ENCODE measurements at regions not wholly inside any gene's neighbourhood (a gene's known extent, or its start where the extent isn't known, plus 50 kb on each side); places are given as distances from the start of the nearest gene placed in this dataset.

DNA sequence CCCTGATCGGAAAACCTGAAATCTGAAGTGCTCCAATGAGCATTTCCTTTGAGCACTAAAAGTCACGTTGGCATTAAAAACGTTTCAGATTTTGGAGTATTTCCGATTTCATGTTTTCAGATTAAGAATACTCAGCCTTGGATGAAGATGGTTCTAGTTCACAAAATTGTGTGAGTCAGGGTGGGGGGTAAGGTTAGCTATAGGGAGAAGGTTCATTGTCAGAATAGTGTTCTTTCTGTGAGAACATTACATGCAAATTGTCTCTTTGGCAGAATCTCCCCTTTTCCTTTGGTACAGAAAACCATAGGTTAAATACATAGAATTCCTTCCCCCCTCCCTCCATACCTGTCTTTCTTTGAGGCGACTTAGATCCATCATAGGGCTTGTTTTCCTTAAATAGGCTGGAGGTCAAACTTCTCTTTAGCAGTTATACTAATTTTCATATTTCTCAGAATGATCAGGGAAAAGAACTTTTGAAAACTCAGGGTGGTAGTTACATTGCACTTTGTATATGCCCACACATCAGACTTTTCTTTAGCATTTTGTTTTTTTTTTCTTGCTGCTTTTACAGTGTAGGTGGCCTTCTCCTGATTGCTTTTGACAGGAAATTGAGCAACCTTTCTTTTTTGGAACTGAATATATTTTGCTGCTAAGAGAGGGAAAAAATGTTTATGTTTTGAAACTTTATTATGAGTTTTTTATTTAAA lies 503.5 kb downstream of the PCNX1 start:
- Histone ChIP-seq H3K4me1 (ENCODE audit: control insufficient read depth, insufficient read depth, low read length, poor library complexity, severe bottlenecking) (peaks cover 20% of the 10 kb centered on the region), H3K27ac (ENCODE audit: low read depth, low read length, severe bottlenecking) (no peak overlapping the region), H3K36me3 (ENCODE audit: control insufficient read depth, insufficient read depth, low read length) (no peaks in the 10 kb centered on the region), H3K9me3 (ENCODE audit: control insufficient read depth, low read length) (no peaks in the 10 kb centered on the region), H3K4me3 (ENCODE audit: extremely low read depth, insufficient read depth, low read length, poor library complexity, severe bottlenecking) (no peak overlapping the region)
- 80 to 93% methylated on average over 2 to 3 of the region's 5 CpGs for WGBS, 2 experiments (ENCODE audit: insufficient coverage in 2 of 2)

DNA sequence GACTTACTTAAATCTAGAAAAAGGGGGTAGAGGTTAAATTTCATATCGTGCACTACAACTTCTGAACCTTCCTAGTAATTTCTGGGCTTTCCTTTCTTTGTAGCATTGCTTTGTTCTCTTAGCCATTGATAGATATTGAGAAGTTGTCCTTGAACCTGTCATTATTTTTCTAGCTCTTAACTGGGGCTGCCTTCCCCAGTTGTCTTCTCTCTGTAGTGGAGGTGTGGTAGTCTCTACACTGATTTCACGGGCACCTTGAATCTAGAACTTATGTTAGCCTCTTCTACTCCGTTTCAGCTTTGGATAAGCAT lies 504.0 kb downstream of the PCNX1 start:
- Histone ChIP-seq H3K4me1 (ENCODE audit: control insufficient read depth, insufficient read depth, low read length, poor library complexity, severe bottlenecking) (peaks cover 20% of the 10 kb centered on the region), H3K4me3 (ENCODE audit: extremely low read depth, insufficient read depth, low read length, poor library complexity, severe bottlenecking) (no peak overlapping the region), H3K36me3 (ENCODE audit: control insufficient read depth, insufficient read depth, low read length) (no peaks in the 10 kb centered on the region), H3K27ac (ENCODE audit: low read depth, low read length, severe bottlenecking) (no peak overlapping the region), H3K9me3 (ENCODE audit: control insufficient read depth, low read length) (no peaks in the 10 kb centered on the region)
- WGBS, 2 experiments (ENCODE audit: insufficient coverage in 2 of 2), result 86 to 88% methylated on average over 1 of the region's 3 CpGs

DNA sequence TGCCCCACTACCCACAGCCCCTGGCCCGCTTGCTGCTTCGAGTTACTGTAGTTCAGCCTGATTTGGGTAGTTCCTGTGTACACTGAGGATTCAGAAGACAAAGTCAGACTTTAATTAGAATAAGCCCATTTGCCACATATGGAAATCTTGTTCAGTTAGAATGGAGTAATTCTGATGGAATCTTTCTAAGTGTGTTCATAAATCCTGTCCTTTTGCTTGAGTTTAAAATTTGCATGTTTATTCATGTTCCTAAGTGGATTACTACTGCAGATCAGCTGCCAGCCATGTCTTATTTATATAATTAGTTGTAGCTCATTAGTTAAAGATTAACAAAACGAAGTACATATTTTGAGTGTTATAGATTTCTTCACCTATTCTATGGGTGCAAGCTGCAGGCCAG lies 504.5 kb downstream of the PCNX1 start:
- H3K9me3 ChIP-seq (ENCODE audit: control insufficient read depth, low read length), result no peaks in the 10 kb centered on the region
- peaks cover 20% of the 10 kb centered on the region for H3K4me1 ChIP-seq (ENCODE audit: control insufficient read depth, insufficient read depth, low read length, poor library complexity, severe bottlenecking)
- H3K4me3 ChIP-seq (ENCODE audit: extremely low read depth, insufficient read depth, low read length, poor library complexity, severe bottlenecking), result no peak overlapping the region
- H3K36me3 ChIP-seq (ENCODE audit: control insufficient read depth, insufficient read depth, low read length), result no peaks in the 10 kb centered on the region
- WGBS, 2 experiments (ENCODE audit: insufficient coverage in 2 of 2), result no CpG with 5 or more reads among the region's 3 CpGs
- H3K27ac ChIP-seq (ENCODE audit: low read depth, low read length, severe bottlenecking), result no peak overlapping the region

DNA sequence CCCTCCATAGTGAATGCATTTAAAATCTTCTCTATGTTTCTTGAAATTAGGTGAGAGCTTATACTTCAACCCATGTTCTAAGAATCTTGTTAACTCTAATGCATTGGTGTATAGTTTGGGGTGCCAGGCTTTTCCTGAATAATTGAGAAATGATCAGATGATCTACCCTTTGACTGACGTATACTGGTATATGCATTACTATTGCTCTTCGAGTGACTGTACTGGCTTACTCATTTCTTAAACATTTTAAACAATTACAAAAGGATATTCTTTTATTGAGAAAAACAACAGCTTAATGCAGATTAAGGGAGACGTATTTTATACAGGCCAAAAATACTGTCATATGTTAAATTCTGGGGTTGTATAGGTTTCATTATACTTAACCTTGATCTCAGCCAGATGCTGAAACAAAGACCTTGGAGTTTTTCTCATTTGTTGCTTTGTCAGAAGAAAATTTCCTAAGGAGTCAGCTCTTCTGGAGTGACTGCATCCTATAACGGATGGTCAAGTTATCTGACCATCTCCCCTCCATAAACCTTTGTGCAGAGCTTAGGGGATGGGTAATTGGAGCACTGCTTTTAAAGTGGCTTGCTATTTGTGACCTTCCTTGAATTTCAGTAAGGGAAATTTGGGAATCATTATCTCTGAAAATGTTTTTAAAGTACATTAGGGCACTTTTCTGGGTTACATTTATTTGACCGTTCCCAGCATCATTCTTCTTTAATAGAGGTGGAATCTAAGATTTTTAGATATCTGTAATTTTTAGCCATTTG lies 507.6 kb downstream of the PCNX1 start:
- Histone ChIP-seq H3K36me3 (ENCODE audit: control insufficient read depth, insufficient read depth, low read length) (peaks cover 9% of the 10 kb centered on the region), H3K4me3 (ENCODE audit: extremely low read depth, insufficient read depth, low read length, poor library complexity, severe bottlenecking) (no peak overlapping the region), H3K9me3 (ENCODE audit: control insufficient read depth, low read length) (no peaks in the 10 kb centered on the region), H3K4me1 (ENCODE audit: control insufficient read depth, insufficient read depth, low read length, poor library complexity, severe bottlenecking) (peaks cover 8% of the 10 kb centered on the region), H3K27ac (ENCODE audit: low read depth, low read length, severe bottlenecking) (no peak overlapping the region)
- no CpG with 5 or more reads among the region's 5 CpGs for WGBS, 2 experiments (ENCODE audit: insufficient coverage in 2 of 2)

DNA sequence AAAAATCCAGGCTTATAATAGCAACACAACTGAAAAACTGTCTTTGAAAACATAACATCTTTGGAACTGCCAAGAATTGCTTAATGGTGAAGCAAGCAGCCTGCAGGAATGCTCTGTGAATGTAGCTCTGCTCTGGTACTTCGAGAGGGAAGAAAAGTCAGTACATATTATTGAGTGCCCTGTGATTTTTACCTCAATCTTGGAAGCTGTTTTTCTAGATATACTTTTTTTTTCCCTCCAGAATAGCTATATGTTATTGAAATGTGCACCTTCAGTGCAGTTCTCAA lies 508.1 kb downstream of the PCNX1 start:
- Histone ChIP-seq H3K4me1 (ENCODE audit: control insufficient read depth, insufficient read depth, low read length, poor library complexity, severe bottlenecking) (peaks cover 8% of the 10 kb centered on the region), H3K27ac (ENCODE audit: low read depth, low read length, severe bottlenecking) (no peak overlapping the region), H3K9me3 (ENCODE audit: control insufficient read depth, low read length) (no peaks in the 10 kb centered on the region), H3K36me3 (ENCODE audit: control insufficient read depth, insufficient read depth, low read length) (peaks cover 9% of the 10 kb centered on the region), H3K4me3 (ENCODE audit: extremely low read depth, insufficient read depth, low read length, poor library complexity, severe bottlenecking) (no peak overlapping the region)
- WGBS, 2 experiments (ENCODE audit: insufficient coverage in 2 of 2), result no CpG with 5 or more reads among the region's 1 CpG

DNA sequence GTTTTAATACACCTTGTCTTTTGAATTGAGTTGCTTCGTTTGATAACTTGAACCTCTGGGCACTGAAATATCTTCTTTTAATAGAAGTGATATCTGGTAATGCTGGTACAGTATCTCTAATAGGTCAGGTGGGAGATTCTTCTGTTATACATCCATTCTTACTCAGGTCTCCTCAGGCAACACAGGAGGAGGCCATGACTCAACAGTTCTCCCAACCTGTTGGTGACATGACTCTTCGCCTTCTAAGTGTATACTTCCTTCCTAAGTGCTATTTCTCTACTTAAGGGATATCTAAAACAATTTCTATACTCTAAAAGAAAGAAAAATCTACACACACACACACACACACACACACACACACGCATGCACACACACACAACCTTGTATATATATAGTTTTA lies 509.1 kb downstream of the PCNX1 start:
- H3K36me3 ChIP-seq (ENCODE audit: control insufficient read depth, insufficient read depth, low read length), result peaks cover 9% of the 10 kb centered on the region
- WGBS, 2 experiments (ENCODE audit: insufficient coverage in 2 of 2), result 100% methylated on average over 1 of the region's 3 CpGs

DNA sequence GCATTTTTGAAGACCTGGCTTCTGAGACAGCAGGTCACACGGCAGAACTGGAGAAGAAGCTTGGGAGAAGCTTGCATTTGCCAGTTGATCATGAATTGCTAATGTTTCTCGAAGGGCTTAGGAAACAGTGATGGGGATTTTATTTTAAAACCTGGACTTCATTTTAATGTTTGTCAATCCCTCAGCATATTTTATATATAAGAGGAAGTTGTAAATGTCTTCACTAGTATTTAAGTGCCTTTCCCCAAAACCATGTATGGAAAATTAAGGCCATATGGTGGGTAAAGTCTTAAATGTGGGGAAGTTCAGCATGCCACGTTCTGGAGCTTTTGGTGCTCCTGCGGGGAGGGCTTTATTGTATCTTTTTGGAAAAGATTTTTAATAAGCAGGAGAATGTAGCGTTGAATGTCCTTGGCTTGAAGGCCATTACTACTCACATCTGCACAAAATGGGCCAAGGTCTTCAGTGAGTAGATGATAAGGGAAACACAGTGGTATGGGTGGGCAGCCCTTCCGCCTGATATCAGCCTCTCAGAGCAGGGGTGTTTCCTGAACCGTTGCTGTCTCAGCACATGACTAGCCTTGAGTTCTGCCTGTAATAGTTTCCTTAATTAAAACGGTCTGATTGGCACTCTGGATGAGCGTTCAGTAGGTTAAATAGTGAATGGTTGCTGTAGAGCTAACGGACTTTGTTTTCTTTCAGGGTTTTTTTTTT lies 511.4 kb downstream of the PCNX1 start:
- 89 to 97% methylated on average over 3 to 4 of the region's 10 CpGs for WGBS, 2 experiments (ENCODE audit: insufficient coverage in 2 of 2)
- no peaks in the 10 kb centered on the region for H3K9me3 ChIP-seq (ENCODE audit: control insufficient read depth, low read length)

More for the DNA sequence above, 509.1 kb downstream of the PCNX1 start:
- Histone ChIP-seq H3K4me3 (ENCODE audit: extremely low read depth, insufficient read depth, low read length, poor library complexity, severe bottlenecking) (no peak overlapping the region), H3K27ac (ENCODE audit: low read depth, low read length, severe bottlenecking) (no peak overlapping the region), H3K9me3 (ENCODE audit: control insufficient read depth, low read length) (no peaks in the 10 kb centered on the region), H3K4me1 (ENCODE audit: control insufficient read depth, insufficient read depth, low read length, poor library complexity, severe bottlenecking) (peaks cover 8% of the 10 kb centered on the region)

DNA sequence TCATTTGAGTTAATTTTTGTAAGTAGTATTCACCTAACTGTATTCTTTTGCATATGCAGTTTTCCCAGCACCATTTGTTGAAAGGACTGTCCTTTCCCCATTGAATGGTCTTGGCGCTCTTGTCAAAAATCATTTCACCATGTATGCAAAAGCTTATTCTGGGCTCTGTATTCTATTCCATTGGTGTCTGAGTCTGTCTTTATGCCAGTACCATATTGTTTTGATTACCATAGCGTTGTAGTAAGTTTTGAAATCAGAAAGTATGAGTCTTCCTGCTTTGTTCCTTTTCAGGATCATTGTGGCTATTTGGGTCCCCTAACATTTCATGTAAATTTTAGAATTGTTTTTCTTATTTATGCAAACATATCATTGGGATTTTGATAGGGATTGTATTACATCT lies 508.7 kb upstream of the RGS6 start:
- Histone ChIP-seq H3K36me3 (ENCODE audit: control insufficient read depth, insufficient read depth, low read length) (peaks cover under 1% of the 10 kb centered on the region), H3K4me3 (ENCODE audit: extremely low read depth, insufficient read depth, low read length, poor library complexity, severe bottlenecking) (no peak overlapping the region), H3K4me1 (ENCODE audit: control insufficient read depth, insufficient read depth, low read length, poor library complexity, severe bottlenecking) (no peaks in the 10 kb centered on the region), H3K27ac (ENCODE audit: low read depth, low read length, severe bottlenecking) (no peak overlapping the region), H3K9me3 (ENCODE audit: control insufficient read depth, low read length) (peaks cover 11% of the 10 kb centered on the region)
- 92 to 100% methylated on average over 1 of the region's 2 CpGs for WGBS, 2 experiments (ENCODE audit: insufficient coverage in 2 of 2)

More for the DNA sequence above, 511.4 kb downstream of the PCNX1 start:
- Histone ChIP-seq H3K4me3 (ENCODE audit: extremely low read depth, insufficient read depth, low read length, poor library complexity, severe bottlenecking) (no peak overlapping the region), H3K4me1 (ENCODE audit: control insufficient read depth, insufficient read depth, low read length, poor library complexity, severe bottlenecking) (peaks cover 8% of the 10 kb centered on the region), H3K36me3 (ENCODE audit: control insufficient read depth, insufficient read depth, low read length) (peaks cover 9% of the 10 kb centered on the region), H3K27ac (ENCODE audit: low read depth, low read length, severe bottlenecking) (no peak overlapping the region)

DNA sequence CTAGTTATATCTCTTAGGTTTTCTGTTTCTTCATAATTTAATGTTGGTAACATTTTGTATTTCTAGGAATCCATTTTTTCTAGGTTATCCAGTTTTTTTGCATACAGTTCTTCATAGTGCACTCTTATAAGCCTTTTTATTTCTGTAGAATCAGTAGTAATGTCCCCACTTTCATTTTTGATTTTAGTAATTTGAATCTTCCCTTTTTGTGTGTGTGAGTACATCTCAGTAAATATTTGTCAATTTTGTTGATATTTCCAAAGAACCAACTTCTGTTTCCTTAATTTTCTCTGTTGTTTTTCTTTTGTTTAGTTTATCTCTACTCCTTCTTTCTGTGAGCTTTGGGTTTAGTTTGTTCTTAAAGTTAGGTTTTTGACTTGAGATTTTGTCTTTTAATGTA lies 507.3 kb upstream of the RGS6 start:
- H3K27ac ChIP-seq (ENCODE audit: low read depth, low read length, severe bottlenecking), result no peak overlapping the region
- H3K4me1 ChIP-seq (ENCODE audit: control insufficient read depth, insufficient read depth, low read length, poor library complexity, severe bottlenecking), result no peaks in the 10 kb centered on the region
- H3K36me3 ChIP-seq (ENCODE audit: control insufficient read depth, insufficient read depth, low read length), result no peaks in the 10 kb centered on the region
- no peak overlapping the region for H3K4me3 ChIP-seq (ENCODE audit: extremely low read depth, insufficient read depth, low read length, poor library complexity, severe bottlenecking)
- peaks cover 11% of the 10 kb centered on the region for H3K9me3 ChIP-seq (ENCODE audit: control insufficient read depth, low read length)

DNA sequence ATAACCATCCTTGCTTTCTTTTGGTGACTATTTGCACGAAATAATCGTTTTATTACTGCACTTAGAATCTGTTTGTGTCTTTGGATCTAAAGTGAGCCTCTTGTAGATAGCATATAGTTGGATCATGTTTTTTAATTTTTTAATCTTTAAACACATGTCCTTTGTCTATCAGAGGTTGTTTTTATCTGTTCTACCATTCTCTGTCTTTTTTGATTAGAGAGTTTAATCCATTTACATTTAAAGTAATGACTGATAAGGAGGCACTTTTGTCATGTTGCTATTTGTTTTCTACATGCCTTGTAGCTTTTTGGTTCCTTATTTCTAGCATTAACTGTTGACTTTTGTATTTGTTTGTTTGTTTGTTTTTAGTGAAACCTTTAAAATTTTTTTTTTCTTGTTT lies 506.2 kb upstream of the RGS6 start:
- Histone ChIP-seq H3K4me3 (ENCODE audit: extremely low read depth, insufficient read depth, low read length, poor library complexity, severe bottlenecking) (no peak overlapping the region), H3K36me3 (ENCODE audit: control insufficient read depth, insufficient read depth, low read length) (no peaks in the 10 kb centered on the region), H3K4me1 (ENCODE audit: control insufficient read depth, insufficient read depth, low read length, poor library complexity, severe bottlenecking) (no peaks in the 10 kb centered on the region), H3K27ac (ENCODE audit: low read depth, low read length, severe bottlenecking) (no peak overlapping the region), H3K9me3 (ENCODE audit: control insufficient read depth, low read length) (peaks cover 11% of the 10 kb centered on the region)
- WGBS, 2 experiments (ENCODE audit: insufficient coverage in 2 of 2), result 100% methylated on average over 2 of the region's 2 CpGs; no CpG with 5 or more reads in 1 of the 2 experiments

DNA sequence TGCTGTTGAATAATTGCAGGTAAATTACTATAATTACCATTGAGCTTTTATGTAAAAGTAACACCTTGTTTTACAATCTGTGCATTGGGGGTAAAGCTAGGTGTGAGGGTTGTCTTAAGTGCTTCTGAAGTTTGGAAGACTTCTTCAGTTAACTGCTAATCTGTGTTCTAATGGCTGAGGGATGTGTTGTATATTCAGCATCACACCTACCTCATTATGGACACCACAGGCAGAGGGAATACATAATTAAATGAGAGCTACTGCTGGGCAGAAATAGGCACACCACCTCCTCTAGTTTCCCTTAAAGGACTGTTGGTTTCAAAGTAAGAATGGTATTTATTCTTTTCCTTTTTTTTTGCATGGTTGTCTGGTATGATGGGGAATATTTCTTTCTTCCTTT lies 502.3 kb upstream of the RGS6 start:
- no peak overlapping the region for H3K27ac ChIP-seq (ENCODE audit: low read depth, low read length, severe bottlenecking)
- peaks cover 4% of the 10 kb centered on the region for H3K9me3 ChIP-seq (ENCODE audit: control insufficient read depth, low read length)
- H3K36me3 ChIP-seq (ENCODE audit: control insufficient read depth, insufficient read depth, low read length), result no peaks in the 10 kb centered on the region
- no peak overlapping the region for H3K4me3 ChIP-seq (ENCODE audit: extremely low read depth, insufficient read depth, low read length, poor library complexity, severe bottlenecking)
- no peaks in the 10 kb centered on the region for H3K4me1 ChIP-seq (ENCODE audit: control insufficient read depth, insufficient read depth, low read length, poor library complexity, severe bottlenecking)

Measured in mesodermal cell (in vitro differentiated cells).